ENCODE measurements at regions not wholly inside any gene's neighbourhood (a gene's known extent, or its start where the extent isn't known, plus 50 kb on each side); places are given as distances from the start of the nearest gene placed in this dataset.

DNA sequence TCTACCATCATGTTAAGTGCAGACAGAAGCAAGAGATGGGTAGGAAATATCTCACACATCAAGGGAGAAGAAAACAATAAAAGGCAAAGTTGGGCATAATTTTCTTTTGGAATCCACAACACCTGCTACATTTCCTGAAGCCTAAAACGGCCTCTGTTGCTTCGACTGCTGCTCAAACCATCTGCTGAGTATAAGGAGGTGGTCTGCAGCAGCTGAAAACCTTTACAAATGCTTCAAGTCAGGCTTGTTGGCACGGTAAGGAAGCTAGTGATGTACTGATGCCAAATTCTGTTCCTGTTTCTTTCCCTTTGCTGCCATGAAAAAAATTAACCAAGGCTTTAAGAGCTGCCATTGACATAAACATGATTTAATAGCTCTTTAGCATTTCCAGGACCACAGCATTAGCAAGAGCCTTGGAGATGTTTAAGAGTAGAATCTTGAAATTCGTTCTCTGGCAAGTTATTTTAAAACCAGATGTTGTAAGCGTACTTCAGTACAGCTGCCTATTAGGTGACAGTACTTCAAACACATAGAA lies 75.6 kb downstream of the DMRTA1 start:
- TF ChIP-seq, protein P1, sequence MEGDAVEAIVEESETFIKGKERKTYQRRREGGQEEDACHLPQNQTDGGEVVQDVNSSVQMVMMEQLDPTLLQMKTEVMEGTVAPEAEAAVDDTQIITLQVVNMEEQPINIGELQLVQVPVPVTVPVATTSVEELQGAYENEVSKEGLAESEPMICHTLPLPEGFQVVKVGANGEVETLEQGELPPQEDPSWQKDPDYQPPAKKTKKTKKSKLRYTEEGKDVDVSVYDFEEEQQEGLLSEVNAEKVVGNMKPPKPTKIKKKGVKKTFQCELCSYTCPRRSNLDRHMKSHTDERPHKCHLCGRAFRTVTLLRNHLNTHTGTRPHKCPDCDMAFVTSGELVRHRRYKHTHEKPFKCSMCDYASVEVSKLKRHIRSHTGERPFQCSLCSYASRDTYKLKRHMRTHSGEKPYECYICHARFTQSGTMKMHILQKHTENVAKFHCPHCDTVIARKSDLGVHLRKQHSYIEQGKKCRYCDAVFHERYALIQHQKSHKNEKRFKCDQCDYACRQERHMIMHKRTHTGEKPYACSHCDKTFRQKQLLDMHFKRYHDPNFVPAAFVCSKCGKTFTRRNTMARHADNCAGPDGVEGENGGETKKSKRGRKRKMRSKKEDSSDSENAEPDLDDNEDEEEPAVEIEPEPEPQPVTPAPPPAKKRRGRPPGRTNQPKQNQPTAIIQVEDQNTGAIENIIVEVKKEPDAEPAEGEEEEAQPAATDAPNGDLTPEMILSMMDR (IDR thresholded peaks at IDR 0.05; ENCODE audit: low read depth, low read length, poor library complexity, severe bottlenecking), result no peak
- no peak for TF ChIP-seq EZH2phosphoT487 (IDR thresholded peaks at IDR 0.05; ENCODE audit: borderline replicate concordance, low read length)

Measured in DOHH2 (cell line).